ENCODE measurements at regions not wholly inside any gene's neighbourhood (a gene's known extent, or its start where the extent isn't known, plus 50 kb on each side); places are given as distances from the start of the nearest gene placed in this dataset.

GRCh38 chr14:87497301-87497700 is 495.7 kb downstream of the GALC start:
- no peak for TF ChIP-seq CTCF (IDR thresholded peaks at IDR 0.05)
- TF ChIP-seq POLR2A (IDR thresholded peaks at IDR 0.05) = no peak

Data from body of pancreas (tissue), 4 donors.